CD14-positive monocyte (primary cell): ENCODE measurements at regions not wholly inside any gene's neighbourhood (a gene's known extent, or its start where the extent isn't known, plus 50 kb on each side); places are given as distances from the start of the nearest gene placed in this dataset.

Experiments
- DNase-seq, 3 donors: peaks; one replicate each; pipeline ENCODE4 v3.0.0-alpha.2; 2011 to 2022
- H2AFZ ChIP-seq: 2 replicates; pipeline ENCODE4 v1.6.0; 2012; ENCODE audit warnings: mild to moderate bottlenecking, low read depth, low read length, inconsistent platforms; ENCODE audit not compliant: insufficient read depth, poor library complexity, severe bottlenecking
- H3K27ac ChIP-seq, 2 donors: 1 replicate in 1 of 2; 2 replicates in 1 of 2; pipeline ENCODE4 v1.5.1; 2012 to 2013; ENCODE audit warnings: low read length in 2 of 2, control low read depth in 1 of 2, inconsistent platforms in 1 of 2, low read depth in 1 of 2, mild to moderate bottlenecking in 1 of 2
- H3K27me3 ChIP-seq, 2 donors: one replicate each; pipeline versions ENCODE4 v1.6.0 to v1.6.1; 2011 to 2013; ENCODE audit warnings: low read length in 2 of 2; ENCODE audit not compliant: control insufficient read depth in 2 of 2, insufficient read depth in 2 of 2
- H3K36me3 ChIP-seq, 2 donors: replicated peaks in 1 of 2; 1 replicate in 1 of 2; 2 replicates in 1 of 2; pipeline versions ENCODE4 v1.5.1 to v1.6.1; 2012 to 2013; ENCODE audit warnings: low read length in 2 of 2, control low read depth in 1 of 2, inconsistent platforms in 1 of 2, mild to moderate bottlenecking in 1 of 2; ENCODE audit not compliant: insufficient read depth in 2 of 2, control insufficient read depth in 1 of 2
- H3K4me1 ChIP-seq, 2 donors: 1 replicate in 1 of 2; 2 replicates in 1 of 2; pipeline versions ENCODE4 v1.5.1 to v1.6.1; 2012 to 2013; ENCODE audit warnings: low read length in 2 of 2, control low read depth in 1 of 2, inconsistent platforms in 1 of 2, mild to moderate bottlenecking in 1 of 2, moderate library complexity in 1 of 2; ENCODE audit not compliant: insufficient read depth in 2 of 2, control insufficient read depth in 1 of 2
- H3K4me2 ChIP-seq: replicated peaks from 2 replicates; pipeline ENCODE3; 2012; ENCODE audit warnings: low read length, moderate library complexity, mild to moderate bottlenecking; ENCODE audit not compliant: poor library complexity, severe bottlenecking; ENCODE audit errors: extremely low read depth
- H3K4me3 ChIP-seq, 3 experiments: fragments of 200-600 bp in 1 of 3; sonication (generic) in 1 of 3; replicated peaks in 1 of 3; 1 replicate in 2 of 3; 2 replicates in 1 of 3; pipeline ENCODE4 v1.5.1; 2011 to 2013; ENCODE audit warnings: low read length in 3 of 3, mild to moderate bottlenecking in 3 of 3, control low read depth in 2 of 3, low read depth in 2 of 3, inconsistent platforms in 1 of 3, moderate library complexity in 1 of 3
- H3K79me2 ChIP-seq: 2 replicates; pipeline ENCODE4 v1.6.0; 2012; ENCODE audit warnings: mild to moderate bottlenecking, control low read depth, inconsistent platforms, low read length, moderate library complexity; ENCODE audit not compliant: insufficient read depth
- H3K9ac ChIP-seq: 2 replicates; pipeline ENCODE4 v1.6.0; 2017; ENCODE audit warnings: low read length, mild to moderate bottlenecking; ENCODE audit not compliant: insufficient read depth, poor library complexity, severe bottlenecking
- H3K9me3 ChIP-seq, 2 donors: replicated peaks in 1 of 2; 1 replicate in 1 of 2; 2 replicates in 1 of 2; pipeline versions ENCODE4 v1.5.1 to v1.6.1; 2012 to 2013; ENCODE audit warnings: low read length in 2 of 2, control low read depth in 1 of 2; ENCODE audit not compliant: control insufficient read depth in 1 of 2, insufficient read depth in 1 of 2
- H4K20me1 ChIP-seq: 2 replicates; pipeline ENCODE4 v1.6.0; 2012; ENCODE audit warnings: mild to moderate bottlenecking, low read length, control low read depth, moderate library complexity; ENCODE audit not compliant: insufficient read depth
- H3K27ac Mint-ChIP-seq, 7 donors: one replicate each; pipeline ENCODE4 v1.8.0; 2020; ENCODE audit warnings: mild to moderate bottlenecking in 7 of 7, mixed read lengths in 7 of 7, moderate library complexity in 6 of 7, inconsistent platforms in 2 of 7
- H3K27me3 Mint-ChIP-seq, 3 donors: one replicate each; pipeline ENCODE4 v1.8.0; 2021 to 2022; ENCODE audit warnings: low read depth in 3 of 3, mild to moderate bottlenecking in 3 of 3, mixed read lengths in 3 of 3, moderate library complexity in 3 of 3, inconsistent platforms in 1 of 3
- H3K36me3 Mint-ChIP-seq, 2 donors: one replicate each; pipeline ENCODE4 v1.8.0; 2020; ENCODE audit warnings: mixed read lengths in 2 of 2, inconsistent platforms in 1 of 2, mild to moderate bottlenecking in 1 of 2
- H3K4me1 Mint-ChIP-seq: one replicate; pipeline ENCODE4 v1.8.0; 2020; ENCODE audit warnings: mild to moderate bottlenecking, mixed read lengths
- H3K4me3 Mint-ChIP-seq, 2 donors: one replicate each; pipeline ENCODE4 v1.8.0; 2020; ENCODE audit warnings: mild to moderate bottlenecking in 2 of 2, mixed read lengths in 2 of 2, moderate library complexity in 1 of 2
- H3K9me3 Mint-ChIP-seq, 7 donors: one replicate each; pipeline ENCODE4 v1.8.0; 2020 to 2022; ENCODE audit warnings: mixed read lengths in 7 of 7, mild to moderate bottlenecking in 6 of 7, moderate library complexity in 6 of 7, inconsistent platforms in 2 of 7
- WGBS: methylation state at CpG from one replicate; pipeline ENCODE4 v1.1.5; 2013; ENCODE audit warnings: missing lambda C conversion rate; ENCODE audit not compliant: insufficient coverage; 5-methylcytosine and 5-hydroxymethylcytosine counted together
- intact Hi-C, 2 donors: fragments of 100-400 bp; cut with micrococcal nuclease; formaldehyde crosslinking; loops; one replicate each; pipeline versions ENCODE4 v1.15.0 to v1.15.1; 2023
- TF ChIP-seq, protein P1 (sequence below): fragments of 200-600 bp; IDR thresholded peaks from one replicate; pipeline ENCODE4 v1.8.0; 2022; ENCODE audit warnings: antibody characterized with exemption, mild to moderate bottlenecking

DNA sequence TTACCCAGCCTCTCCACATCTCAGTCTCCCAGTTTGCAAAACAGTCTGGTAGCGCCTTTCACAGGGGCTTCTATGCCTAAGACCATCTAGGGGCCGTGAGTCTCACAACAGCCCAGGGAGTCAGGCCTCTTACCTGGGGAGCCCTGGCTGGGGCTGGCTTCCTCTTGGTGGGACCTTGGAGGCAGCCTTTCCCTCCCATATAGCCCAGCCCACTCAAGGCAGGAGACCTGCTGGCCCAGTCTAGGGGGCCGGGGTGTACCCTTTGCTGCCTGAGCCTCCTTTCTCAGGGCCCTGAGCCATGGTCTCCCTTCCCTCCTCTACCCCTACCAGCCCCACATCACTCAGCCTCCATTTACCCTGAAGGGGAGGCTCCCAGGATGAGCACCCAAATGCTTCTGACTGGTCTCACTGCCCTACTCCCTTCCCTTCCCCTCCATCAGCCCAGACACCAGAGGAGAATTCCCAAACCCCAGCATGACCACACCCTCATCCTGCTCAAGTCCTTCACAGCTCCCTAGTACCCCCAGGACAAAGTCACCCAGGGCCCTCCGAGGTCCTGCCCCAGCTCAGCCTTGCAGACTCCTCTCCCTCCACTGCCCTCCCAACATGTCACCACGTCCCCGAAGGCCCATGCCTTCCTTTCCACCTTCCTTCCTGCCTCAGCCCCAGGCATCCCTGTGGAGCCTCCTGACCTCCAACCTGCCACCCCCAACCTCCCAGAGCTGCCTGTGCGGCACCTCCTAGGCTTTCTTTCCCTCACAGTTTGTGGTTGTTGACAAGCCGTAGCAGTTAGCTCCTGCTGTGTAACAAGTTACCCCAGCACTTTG, 55.3 kb downstream of the BARX1 start:
- intact Hi-C loops: no loop called here

GRCh38 chr9:93898502-93899426, 56.4 kb downstream of the BARX1 start:
- TF ChIP-seq, protein P1, sequence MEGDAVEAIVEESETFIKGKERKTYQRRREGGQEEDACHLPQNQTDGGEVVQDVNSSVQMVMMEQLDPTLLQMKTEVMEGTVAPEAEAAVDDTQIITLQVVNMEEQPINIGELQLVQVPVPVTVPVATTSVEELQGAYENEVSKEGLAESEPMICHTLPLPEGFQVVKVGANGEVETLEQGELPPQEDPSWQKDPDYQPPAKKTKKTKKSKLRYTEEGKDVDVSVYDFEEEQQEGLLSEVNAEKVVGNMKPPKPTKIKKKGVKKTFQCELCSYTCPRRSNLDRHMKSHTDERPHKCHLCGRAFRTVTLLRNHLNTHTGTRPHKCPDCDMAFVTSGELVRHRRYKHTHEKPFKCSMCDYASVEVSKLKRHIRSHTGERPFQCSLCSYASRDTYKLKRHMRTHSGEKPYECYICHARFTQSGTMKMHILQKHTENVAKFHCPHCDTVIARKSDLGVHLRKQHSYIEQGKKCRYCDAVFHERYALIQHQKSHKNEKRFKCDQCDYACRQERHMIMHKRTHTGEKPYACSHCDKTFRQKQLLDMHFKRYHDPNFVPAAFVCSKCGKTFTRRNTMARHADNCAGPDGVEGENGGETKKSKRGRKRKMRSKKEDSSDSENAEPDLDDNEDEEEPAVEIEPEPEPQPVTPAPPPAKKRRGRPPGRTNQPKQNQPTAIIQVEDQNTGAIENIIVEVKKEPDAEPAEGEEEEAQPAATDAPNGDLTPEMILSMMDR: no peak
- Mint-ChIP-seq H3K27me3 (peaks cover 1 to 6% (median 5%) of the 10 kb centered on the region in 3 donors), H3K36me3 (no peaks in the 10 kb centered on the region), H3K27ac (no peak overlapping the region), H3K4me1 (no peaks in the 10 kb centered on the region), H3K9me3 (peaks cover under 1 to 10% (median 6%) of the 10 kb centered on the region in 7 donors), H3K4me3 (no peak overlapping the region)
- Histone ChIP-seq H3K4me3 (no peak overlapping the region), H3K9me3 (peaks cover 0 to 8% of the 10 kb centered on the region in 2 donors), H3K4me2 (no peak overlapping the region), H2AFZ (no peak overlapping the region), H3K79me2 (no peaks in the 10 kb centered on the region), H3K27me3 (no peaks in the 10 kb centered on the region), H3K4me1 (no peaks in the 10 kb centered on the region), H3K9ac (no peak overlapping the region), H4K20me1 (no peaks in the 10 kb centered on the region), H3K27ac (no peak overlapping the region), H3K36me3 (no peaks in the 10 kb centered on the region)
- DNase-seq: no peak
- WGBS: 85% methylated on average over 15 of the region's 17 CpGs
- intact Hi-C loops: no loop called here

More for the DNA sequence above, 55.3 kb downstream of the BARX1 start:
- H3K9me3 ChIP-seq: no peaks in the 10 kb centered on the region
- Mint-ChIP-seq H3K4me1 (no peaks in the 10 kb centered on the region), H3K27me3 (peaks cover 1 to 7% (median 5%) of the 10 kb centered on the region in 3 donors), H3K27ac (peak overlapping the region in 1 of 7 donors; percentile 31), H3K9me3 (peaks cover 0 to 5% (median 4%) of the 10 kb centered on the region in 7 donors), H3K36me3 (no peaks in the 10 kb centered on the region), H3K4me3 (no peak overlapping the region)
- TF ChIP-seq, protein P1: no peak
- no peaks in the 10 kb centered on the region for H3K4me1 ChIP-seq
- H3K4me3 ChIP-seq: no peak overlapping the region
- WGBS: 92% methylated on average over 5 of the region's 8 CpGs
- H4K20me1 ChIP-seq: no peaks in the 10 kb centered on the region
- DNase-seq: no peak
- no peak overlapping the region for H3K9ac ChIP-seq
- no peaks in the 10 kb centered on the region for H3K36me3 ChIP-seq
- H3K4me2 ChIP-seq: no peak overlapping the region
- no peaks in the 10 kb centered on the region for H3K27me3 ChIP-seq
- no peak overlapping the region for H2AFZ ChIP-seq
- H3K79me2 ChIP-seq: no peaks in the 10 kb centered on the region
- no peak overlapping the region for H3K27ac ChIP-seq
